Mesothelial cell of epicardium (in vitro differentiated cells): ENCODE measurements at regions not wholly inside any gene's neighbourhood (a gene's known extent, or its start where the extent isn't known, plus 50 kb on each side); places are given as distances from the start of the nearest gene placed in this dataset.

ENCODE experiments used
- DNase-seq, 2 experiments: peaks; one replicate each; pipeline ENCODE4 v3.0.0; 2021; ENCODE audit warnings: low spot score in 2 of 2; ENCODE audit not compliant: unreplicated experiment in 2 of 2
- H3K27ac Mint-ChIP-seq: 2 replicates; pipeline ENCODE4 v1.8.0; 2021; ENCODE audit warnings: mixed read lengths
- H3K27me3 Mint-ChIP-seq: 2 replicates; pipeline ENCODE4 v1.8.0; 2021; ENCODE audit warnings: low read depth, mixed read lengths
- H3K36me3 Mint-ChIP-seq: 2 replicates; pipeline ENCODE4 v1.8.0; 2021; ENCODE audit warnings: mixed read lengths
- H3K4me1 Mint-ChIP-seq: 2 replicates; pipeline ENCODE4 v1.8.0; 2021; ENCODE audit warnings: mixed read lengths
- H3K4me3 Mint-ChIP-seq: 2 replicates; pipeline ENCODE4 v1.8.0; 2021; ENCODE audit warnings: mild to moderate bottlenecking, moderate library complexity, mixed read lengths
- H3K9me3 Mint-ChIP-seq: 2 replicates; pipeline ENCODE4 v1.8.0; 2021; ENCODE audit warnings: mixed read lengths
- TF ChIP-seq, protein P1 (sequence below): fragments of 200-600 bp; sonication (generic); IDR thresholded peaks from one replicate; pipeline ENCODE4 v1.5.0; 2021; ENCODE audit warnings: antibody characterized with exemption; ENCODE audit not compliant: unreplicated experiment

DNA sequence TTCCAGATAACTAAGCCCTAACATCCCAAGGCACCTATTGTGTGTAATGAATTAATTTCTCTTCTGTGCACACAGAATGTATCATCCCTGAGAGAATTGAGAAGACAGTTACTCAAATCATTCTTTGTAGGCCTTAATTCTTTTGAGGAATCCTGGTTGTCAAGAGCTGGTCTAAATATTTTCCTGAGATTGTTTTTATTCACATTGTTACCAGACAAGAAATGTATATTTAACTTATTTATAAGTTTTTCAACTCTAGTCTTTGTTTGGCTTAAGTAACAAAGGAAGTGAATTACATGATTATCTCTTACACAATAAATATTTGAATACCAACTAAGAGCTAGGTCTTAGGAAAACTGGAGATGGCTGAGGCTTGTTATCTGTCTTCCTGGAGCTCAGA lies 169.4 kb downstream of the DACT1 start:
- H3K4me1 Mint-ChIP-seq = peaks cover 56% of the 10 kb centered on the region
- TF ChIP-seq, protein P1, sequence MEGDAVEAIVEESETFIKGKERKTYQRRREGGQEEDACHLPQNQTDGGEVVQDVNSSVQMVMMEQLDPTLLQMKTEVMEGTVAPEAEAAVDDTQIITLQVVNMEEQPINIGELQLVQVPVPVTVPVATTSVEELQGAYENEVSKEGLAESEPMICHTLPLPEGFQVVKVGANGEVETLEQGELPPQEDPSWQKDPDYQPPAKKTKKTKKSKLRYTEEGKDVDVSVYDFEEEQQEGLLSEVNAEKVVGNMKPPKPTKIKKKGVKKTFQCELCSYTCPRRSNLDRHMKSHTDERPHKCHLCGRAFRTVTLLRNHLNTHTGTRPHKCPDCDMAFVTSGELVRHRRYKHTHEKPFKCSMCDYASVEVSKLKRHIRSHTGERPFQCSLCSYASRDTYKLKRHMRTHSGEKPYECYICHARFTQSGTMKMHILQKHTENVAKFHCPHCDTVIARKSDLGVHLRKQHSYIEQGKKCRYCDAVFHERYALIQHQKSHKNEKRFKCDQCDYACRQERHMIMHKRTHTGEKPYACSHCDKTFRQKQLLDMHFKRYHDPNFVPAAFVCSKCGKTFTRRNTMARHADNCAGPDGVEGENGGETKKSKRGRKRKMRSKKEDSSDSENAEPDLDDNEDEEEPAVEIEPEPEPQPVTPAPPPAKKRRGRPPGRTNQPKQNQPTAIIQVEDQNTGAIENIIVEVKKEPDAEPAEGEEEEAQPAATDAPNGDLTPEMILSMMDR = no peak
- H3K27ac Mint-ChIP-seq = no peak overlapping the region
- H3K9me3 Mint-ChIP-seq = peaks cover 19% of the 10 kb centered on the region
- H3K36me3 Mint-ChIP-seq = peaks cover 1% of the 10 kb centered on the region
- H3K27me3 Mint-ChIP-seq = no peaks in the 10 kb centered on the region
- DNase-seq = no peak
- H3K4me3 Mint-ChIP-seq = no peak overlapping the region

DNA sequence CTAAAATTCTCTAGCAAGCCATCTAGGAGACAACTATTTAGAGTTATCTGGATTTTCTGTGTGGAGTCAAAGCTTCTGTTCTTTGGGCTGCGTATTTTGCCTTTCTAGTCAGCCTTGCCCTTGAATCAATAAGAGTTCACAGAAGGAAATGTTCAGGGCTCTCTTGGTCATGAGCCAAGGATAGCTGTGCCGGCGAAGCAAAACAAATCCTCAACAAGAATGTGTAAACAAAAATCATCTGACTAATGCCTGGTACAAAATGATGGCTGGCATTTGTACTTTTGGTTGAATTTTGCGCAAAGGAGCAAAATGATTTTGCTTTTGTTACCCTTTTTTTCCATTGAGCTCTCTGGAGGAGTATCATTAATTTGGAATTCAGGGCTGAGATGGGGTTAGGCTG lies 171.1 kb downstream of the DACT1 start:
- no peaks in the 10 kb centered on the region for H3K36me3 Mint-ChIP-seq
- no peaks in the 10 kb centered on the region for H3K27me3 Mint-ChIP-seq
- peaks cover 56% of the 10 kb centered on the region for H3K4me1 Mint-ChIP-seq
- TF ChIP-seq, protein P1 = no peak
- no peak for DNase-seq
- H3K27ac Mint-ChIP-seq = peak overlapping the region; percentile 14
- peaks cover 12% of the 10 kb centered on the region for H3K9me3 Mint-ChIP-seq
- no peak overlapping the region for H3K4me3 Mint-ChIP-seq

DNA sequence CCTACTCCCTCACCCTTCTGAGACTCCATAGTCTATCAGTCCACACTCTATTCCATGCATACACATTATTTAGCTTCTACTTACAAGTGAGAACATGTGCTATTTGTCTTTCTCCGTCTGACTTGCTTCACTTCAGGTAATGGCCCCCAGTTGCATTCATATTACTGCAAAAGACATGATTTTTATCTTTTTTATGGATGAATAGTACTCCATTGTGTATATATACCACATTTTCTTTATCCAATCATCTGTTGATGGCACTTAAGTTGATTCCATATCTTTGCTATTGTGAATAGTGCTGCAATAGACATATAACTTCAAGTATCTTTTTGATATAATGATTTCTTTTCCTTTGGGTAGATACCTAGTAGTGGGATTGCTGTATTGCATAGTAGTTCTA lies 171.8 kb downstream of the DACT1 start:
- H3K27me3 Mint-ChIP-seq = no peaks in the 10 kb centered on the region
- H3K9me3 Mint-ChIP-seq = peaks cover 12% of the 10 kb centered on the region
- TF ChIP-seq, protein P1 = no peak
- H3K36me3 Mint-ChIP-seq = no peaks in the 10 kb centered on the region
- DNase-seq = no peak
- peaks cover 51% of the 10 kb centered on the region for H3K4me1 Mint-ChIP-seq
- H3K27ac Mint-ChIP-seq = no peak overlapping the region
- H3K4me3 Mint-ChIP-seq = no peak overlapping the region

DNA sequence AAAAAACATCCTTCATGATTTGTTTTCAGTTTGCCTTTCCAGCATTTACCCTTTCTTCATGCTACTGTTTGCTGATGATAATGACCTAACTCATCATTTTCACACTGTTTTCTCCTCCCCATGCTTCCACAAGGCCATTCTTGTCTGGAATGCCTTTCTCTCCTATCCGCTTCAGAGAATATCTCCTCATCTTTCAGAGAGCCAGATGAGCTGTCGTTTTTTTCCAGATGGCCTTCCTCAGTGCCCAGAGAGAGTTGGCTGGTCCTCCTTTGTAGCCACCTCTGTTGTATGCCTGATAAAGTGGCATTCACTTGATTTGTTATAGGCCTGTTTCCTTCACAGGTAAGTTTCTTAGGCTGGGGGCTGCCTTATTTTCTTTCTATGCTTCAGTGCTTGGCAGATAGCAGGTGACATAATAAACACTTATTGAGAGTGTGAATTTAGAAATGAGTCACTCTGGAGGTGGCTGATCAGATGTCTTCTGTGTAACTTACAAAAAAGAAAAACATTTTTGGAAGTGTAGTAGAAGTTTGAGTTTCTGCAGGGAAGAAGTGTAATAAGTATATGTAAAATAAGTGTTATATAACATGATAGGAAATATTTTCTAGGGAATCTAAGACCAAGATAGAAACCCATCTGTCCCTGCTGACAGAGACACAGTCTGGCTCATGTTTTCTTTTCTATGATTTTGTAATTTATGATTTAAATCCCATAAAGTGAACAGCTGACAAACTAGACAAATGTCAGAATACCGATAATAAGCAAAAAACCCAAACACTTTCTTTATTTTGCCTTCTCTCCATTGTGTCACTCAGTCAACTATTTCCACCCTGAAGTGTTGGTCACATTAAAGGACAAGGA lies 174.5 kb downstream of the DACT1 start:
- TF ChIP-seq, protein P1 = no peak
- no peak overlapping the region for H3K27ac Mint-ChIP-seq

DNA sequence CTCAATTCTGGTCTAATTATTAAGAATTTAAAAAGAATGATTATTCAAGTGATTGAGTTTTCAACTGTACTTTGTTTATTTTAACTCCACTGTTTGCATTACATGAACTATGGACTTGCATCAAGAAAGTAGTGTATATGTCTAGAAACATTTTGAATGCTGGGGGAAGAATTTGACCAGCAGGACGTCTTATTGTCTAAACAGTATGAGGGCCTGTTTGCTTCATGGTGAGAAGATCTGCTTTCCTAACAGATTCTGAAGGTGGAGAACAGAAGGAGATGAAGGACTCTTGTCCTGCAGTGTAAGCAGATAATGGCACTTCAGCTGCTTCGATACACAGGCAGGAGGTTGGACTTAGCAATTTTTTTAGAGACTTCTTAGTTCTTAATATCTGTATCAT lies 176.0 kb downstream of the DACT1 start:
- no peak for DNase-seq
- Mint-ChIP-seq H3K27me3 (no peaks in the 10 kb centered on the region), H3K4me1 (peaks cover 34% of the 10 kb centered on the region), H3K27ac (no peak overlapping the region), H3K9me3 (peaks cover 12% of the 10 kb centered on the region), H3K4me3 (no peak overlapping the region), H3K36me3 (no peaks in the 10 kb centered on the region)
- TF ChIP-seq, protein P1 = no peak

More for the DNA sequence above, 174.5 kb downstream of the DACT1 start:
- no peaks in the 10 kb centered on the region for H3K27me3 Mint-ChIP-seq
- peaks cover 12% of the 10 kb centered on the region for H3K9me3 Mint-ChIP-seq
- H3K36me3 Mint-ChIP-seq = no peaks in the 10 kb centered on the region
- H3K4me3 Mint-ChIP-seq = no peak overlapping the region
- no peak for DNase-seq
- H3K4me1 Mint-ChIP-seq = peaks cover 41% of the 10 kb centered on the region
